ENCODE measurements at regions not wholly inside any gene's neighbourhood (a gene's known extent, or its start where the extent isn't known, plus 50 kb on each side); places are given as distances from the start of the nearest gene placed in this dataset.
A peak's percentile ranks its signal among the peaks of the same experiment; 100 is the strongest.
"Not testable (repeated sequence)": the region's sequence is repeated elsewhere in the genome, so short reads cannot be mapped to it uniquely, and the experiment has no call there.

- H3K27me3 Mint-ChIP-seq = no peaks in the 10 kb centered on the region
- CTCF ChIA-PET = interaction anchor here (0.9 kb wide), 1 partner anchor 867 kb away, joined by 3 read pairs; no protein-coding TSS in a partner anchor
- intact Hi-C loops (cut with micrococcal nuclease) = no loop called here
- H3K27ac Mint-ChIP-seq = no peak overlapping the region
- POLR2A ChIA-PET = no interaction called here
- peak; percentile 10 for DNase-seq
- no peaks in the 10 kb centered on the region for H3K9me3 Mint-ChIP-seq
- no peaks in the 10 kb centered on the region for H3K4me1 Mint-ChIP-seq (ENCODE audit: low read depth)
- no peaks in the 10 kb centered on the region for H3K36me3 Mint-ChIP-seq
- H3K4me3 Mint-ChIP-seq = no peak overlapping the region
These were observed 168.8 kb upstream of the FAM47A start for GRCh38 chrX:34300871-34301270.

- POLR2A ChIA-PET = no interaction called here
- no peaks in the 10 kb centered on the region for H3K4me1 Mint-ChIP-seq (ENCODE audit: low read depth)
- H3K27me3 Mint-ChIP-seq = no peaks in the 10 kb centered on the region
- no peak overlapping the region for H3K4me3 Mint-ChIP-seq
- CTCF ChIA-PET = no interaction called here
- H3K27ac Mint-ChIP-seq = no peak overlapping the region
- intact Hi-C loops (cut with micrococcal nuclease) = no loop called here
- no peak for DNase-seq
- H3K36me3 Mint-ChIP-seq = no peaks in the 10 kb centered on the region
- H3K9me3 Mint-ChIP-seq = no peaks in the 10 kb centered on the region
These were observed 167.4 kb upstream of the FAM47A start for GRCh38 chrX:34299451-34299967.

GRCh38 chrX:34294665-34295064 lies 162.6 kb upstream of the FAM47A start:
- H3K9me3 Mint-ChIP-seq = no peaks in the 10 kb centered on the region
- DNase-seq = no peak
- ChIA-PET POLR2A (no interaction called here), CTCF (no interaction called here)
- no peaks in the 10 kb centered on the region for H3K27me3 Mint-ChIP-seq
- H3K36me3 Mint-ChIP-seq = no peaks in the 10 kb centered on the region
- H3K4me1 Mint-ChIP-seq (ENCODE audit: low read depth) = no peaks in the 10 kb centered on the region
- no peak overlapping the region for H3K27ac Mint-ChIP-seq
- no peak overlapping the region for H3K4me3 Mint-ChIP-seq
- intact Hi-C loops (cut with micrococcal nuclease) = no loop called here

DNA sequence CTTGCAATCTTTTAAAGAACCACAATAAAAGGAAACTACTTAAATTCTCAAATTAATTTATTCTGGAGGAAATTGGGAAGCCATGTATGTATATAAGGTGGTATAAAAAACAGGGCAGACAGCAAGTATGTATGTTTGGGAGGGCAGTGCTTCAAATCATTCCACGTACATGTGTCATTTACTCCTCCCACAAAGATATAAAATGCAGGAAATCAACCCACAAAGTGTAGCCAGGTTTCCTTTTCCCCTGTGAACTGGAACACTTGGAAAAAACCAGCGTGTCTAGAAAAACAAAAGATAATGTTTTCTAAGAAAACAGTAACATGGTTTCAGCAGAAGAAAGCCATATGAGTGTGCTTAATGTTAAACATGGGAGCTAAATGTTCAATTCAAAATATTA lies 156.7 kb upstream of the FAM47A start:
- intact Hi-C loops (cut with micrococcal nuclease) = no loop called here
- no peak for DNase-seq
- H3K36me3 Mint-ChIP-seq = no peaks in the 10 kb centered on the region
- POLR2A ChIA-PET = no interaction called here
- H3K27me3 Mint-ChIP-seq = no peaks in the 10 kb centered on the region
- H3K4me1 Mint-ChIP-seq (ENCODE audit: low read depth) = no peaks in the 10 kb centered on the region
- no peak overlapping the region for H3K27ac Mint-ChIP-seq
- H3K9me3 Mint-ChIP-seq = no peaks in the 10 kb centered on the region
- CTCF ChIA-PET = no interaction called here
- H3K4me3 Mint-ChIP-seq = no peak overlapping the region

DNA sequence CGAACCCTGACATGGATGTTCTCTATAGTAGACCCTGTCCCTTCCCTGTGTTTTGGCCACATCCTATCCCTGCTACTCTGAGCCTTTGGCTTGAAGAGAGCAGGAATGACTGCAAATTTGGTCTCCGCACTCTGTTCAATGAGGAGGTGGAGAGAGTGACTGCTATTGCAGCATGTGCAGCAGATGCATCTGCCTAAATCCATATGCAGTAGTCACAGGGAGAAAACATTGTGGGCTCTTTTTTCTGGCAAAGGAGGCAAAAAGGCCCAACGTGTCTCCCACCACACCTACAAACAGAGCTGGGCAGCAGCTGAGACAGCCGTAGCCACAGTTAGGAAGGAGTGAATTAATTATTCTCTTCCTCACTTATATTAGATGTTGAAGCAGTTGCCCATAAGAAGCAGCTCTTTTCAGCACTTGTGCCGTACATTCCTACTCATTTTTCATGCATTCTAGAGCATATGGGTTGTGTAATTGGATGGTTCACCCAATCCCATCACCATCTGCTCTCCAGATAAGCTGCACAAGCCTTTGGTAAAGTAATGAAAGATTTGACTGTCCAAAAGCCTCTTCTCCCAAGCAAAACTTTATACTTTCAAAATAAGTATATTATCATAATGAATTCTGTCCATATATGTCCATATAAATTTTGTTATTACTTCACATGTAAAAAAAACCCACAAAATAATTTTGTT lies 147.9 kb upstream of the FAM47A start:
- ChIA-PET POLR2A (no interaction called here), CTCF (no interaction called here)
- Mint-ChIP-seq H3K9me3 (peaks cover 4% of the 10 kb centered on the region), H3K27me3 (no peaks in the 10 kb centered on the region), H3K4me1 (ENCODE audit: low read depth) (no peaks in the 10 kb centered on the region), H3K36me3 (no peaks in the 10 kb centered on the region), H3K27ac (no peak overlapping the region), H3K4me3 (no peak overlapping the region)
- DNase-seq = no peak
- intact Hi-C loops (cut with micrococcal nuclease) = no loop called here

GRCh38 chrX:34275699-34276098 lies 143.6 kb upstream of the FAM47A start:
- POLR2A ChIA-PET = no interaction called here
- no peak for DNase-seq
- CTCF ChIA-PET = no interaction called here
- Mint-ChIP-seq H3K27me3 (no peaks in the 10 kb centered on the region), H3K27ac (no peak overlapping the region), H3K9me3 (peaks cover 4% of the 10 kb centered on the region), H3K4me3 (no peak overlapping the region), H3K4me1 (ENCODE audit: low read depth) (no peaks in the 10 kb centered on the region), H3K36me3 (no peaks in the 10 kb centered on the region)
- intact Hi-C loops (cut with micrococcal nuclease) = no loop called here

DNA sequence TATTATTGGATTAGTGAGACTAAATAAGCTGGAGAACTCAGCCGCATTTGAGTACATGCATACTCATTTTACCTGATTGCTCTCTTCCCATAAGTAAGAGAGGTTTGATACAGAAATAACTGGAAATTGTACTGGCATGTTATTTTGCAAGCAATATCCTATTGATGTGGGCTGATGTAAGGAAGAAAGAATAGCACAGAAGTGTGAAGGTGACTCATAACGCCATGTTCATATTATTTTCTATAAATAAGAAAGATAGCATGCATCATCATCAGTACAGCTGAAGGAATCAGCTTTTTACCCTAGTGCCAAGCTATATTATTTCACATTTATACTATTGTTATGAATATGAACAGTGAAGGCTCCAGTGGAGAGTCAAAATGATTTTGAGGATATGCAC lies 138.3 kb upstream of the FAM47A start:
- Mint-ChIP-seq H3K36me3 (no peaks in the 10 kb centered on the region), H3K4me3 (no peak overlapping the region), H3K27ac (no peak overlapping the region), H3K27me3 (no peaks in the 10 kb centered on the region), H3K9me3 (no peaks in the 10 kb centered on the region), H3K4me1 (ENCODE audit: low read depth) (no peaks in the 10 kb centered on the region)
- CTCF ChIA-PET = no interaction called here
- no peak for DNase-seq
- intact Hi-C loops (cut with micrococcal nuclease) = no loop called here
- POLR2A ChIA-PET = no interaction called here

- DNase-seq = no peak
- POLR2A ChIA-PET = no interaction called here
- H3K9me3 Mint-ChIP-seq = no peaks in the 10 kb centered on the region
These were observed 106.8 kb upstream of the FAM47A start for GRCh38 chrX:34238896-34239295.

GRCh38 chrX:34230156-34230555 lies 98.0 kb upstream of the FAM47A start:
- POLR2A ChIA-PET; intact Hi-C loops (cut with micrococcal nuclease); H3K9me3 Mint-ChIP-seq; H3K4me3 Mint-ChIP-seq; DNase-seq; H3K27ac Mint-ChIP-seq; H3K27me3 Mint-ChIP-seq; H3K4me1 Mint-ChIP-seq (ENCODE audit: low read depth); CTCF ChIA-PET; H3K36me3 Mint-ChIP-seq: not testable (repeated sequence)

More at GRCh38 chrX:34238896-34239295, 106.8 kb upstream of the FAM47A start:
- Mint-ChIP-seq H3K4me3 (no peak overlapping the region), H3K27ac (no peak overlapping the region), H3K27me3 (no peaks in the 10 kb centered on the region), H3K36me3 (no peaks in the 10 kb centered on the region), H3K4me1 (ENCODE audit: low read depth) (no peaks in the 10 kb centered on the region)
- intact Hi-C loops (cut with micrococcal nuclease) = no loop called here
- CTCF ChIA-PET = no interaction called here

- ChIA-PET POLR2A (no interaction called here), CTCF (no interaction called here)
- no peak overlapping the region for H3K27ac Mint-ChIP-seq
- H3K27me3 Mint-ChIP-seq = no peaks in the 10 kb centered on the region
- intact Hi-C loops (cut with micrococcal nuclease) = no loop called here
- H3K9me3 Mint-ChIP-seq = no peaks in the 10 kb centered on the region
- H3K36me3 Mint-ChIP-seq = no peaks in the 10 kb centered on the region
- H3K4me1 Mint-ChIP-seq (ENCODE audit: low read depth) = no peaks in the 10 kb centered on the region
- no peak overlapping the region for H3K4me3 Mint-ChIP-seq
- no peak for DNase-seq
These were observed 95.7 kb upstream of the FAM47A start for GRCh38 chrX:34227804-34228203.

DNA sequence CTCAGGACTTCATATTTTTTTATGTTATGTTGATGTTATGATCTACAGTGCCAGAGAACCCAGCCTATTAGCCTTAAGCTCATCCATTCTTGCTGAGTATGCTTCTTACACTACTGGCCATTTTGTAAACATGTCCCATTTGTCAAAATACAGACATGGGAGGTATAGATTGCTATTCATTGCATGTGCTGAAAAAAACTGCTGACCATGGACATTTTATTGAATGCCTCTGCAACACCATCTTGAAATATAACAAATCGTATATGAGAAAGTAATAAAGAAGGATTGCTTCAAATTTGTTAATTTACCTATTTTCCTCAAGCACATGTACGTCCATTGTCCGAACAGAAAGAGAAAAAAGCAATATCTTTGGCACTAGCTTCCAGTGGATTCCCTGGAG lies 91.5 kb upstream of the FAM47A start:
- ChIA-PET POLR2A (no interaction called here), CTCF (no interaction called here)
- no peak for DNase-seq
- Mint-ChIP-seq H3K36me3 (no peaks in the 10 kb centered on the region), H3K27me3 (no peaks in the 10 kb centered on the region), H3K27ac (no peak overlapping the region), H3K4me3 (no peak overlapping the region), H3K4me1 (ENCODE audit: low read depth) (no peaks in the 10 kb centered on the region), H3K9me3 (no peaks in the 10 kb centered on the region)
- intact Hi-C loops (cut with micrococcal nuclease) = no loop called here

- no peaks in the 10 kb centered on the region for H3K36me3 Mint-ChIP-seq
- no peak overlapping the region for H3K27ac Mint-ChIP-seq
- CTCF ChIA-PET = no interaction called here
- intact Hi-C loops (cut with micrococcal nuclease) = no loop called here
- no peak overlapping the region for H3K4me3 Mint-ChIP-seq
- no peak for DNase-seq
- POLR2A ChIA-PET = no interaction called here
- H3K9me3 Mint-ChIP-seq = peaks cover 13% of the 10 kb centered on the region
- no peaks in the 10 kb centered on the region for H3K4me1 Mint-ChIP-seq (ENCODE audit: low read depth)
- H3K27me3 Mint-ChIP-seq = no peaks in the 10 kb centered on the region
These were observed 85.9 kb upstream of the FAM47A start for GRCh38 chrX:34218063-34218462.

DNA sequence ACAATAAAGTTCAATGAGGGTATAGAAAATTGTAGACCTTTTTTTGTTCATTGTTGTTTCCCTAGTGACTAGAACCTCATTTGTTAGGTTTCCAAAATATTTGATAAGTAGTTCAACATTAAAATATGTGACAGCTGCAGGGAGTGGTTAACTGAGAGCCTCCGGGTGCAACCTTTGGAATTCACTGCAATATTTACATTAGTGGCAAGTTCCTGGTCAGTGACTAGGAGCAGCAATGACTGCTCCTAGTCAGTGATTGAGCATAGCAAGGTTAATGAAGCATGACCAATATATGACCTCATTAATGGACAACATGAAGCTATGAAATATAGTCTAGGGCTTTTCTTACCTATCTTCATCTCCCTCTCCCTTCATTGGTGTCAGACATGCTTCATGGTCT lies 65.8 kb upstream of the FAM47A start:
- DNase-seq = no peak
- intact Hi-C loops (cut with micrococcal nuclease) = no loop called here
- H3K4me3 Mint-ChIP-seq = no peak overlapping the region
- peaks cover 8% of the 10 kb centered on the region for H3K9me3 Mint-ChIP-seq
- ChIA-PET POLR2A (no interaction called here), CTCF (no interaction called here)
- H3K27me3 Mint-ChIP-seq = no peaks in the 10 kb centered on the region
- no peaks in the 10 kb centered on the region for H3K4me1 Mint-ChIP-seq (ENCODE audit: low read depth)
- H3K36me3 Mint-ChIP-seq = no peaks in the 10 kb centered on the region
- no peak overlapping the region for H3K27ac Mint-ChIP-seq

Measured in activated CD4-positive, alpha-beta memory T cell treated with anti-CD3 and anti-CD28 coated beads for 36 hours (primary cell).